ENCODE measurements at regions not wholly inside any gene's neighbourhood (a gene's known extent, or its start where the extent isn't known, plus 50 kb on each side); places are given as distances from the start of the nearest gene placed in this dataset.

- POLR2A ChIA-PET, result no interaction called here
- DNase-seq (ENCODE audit: low read depth, low spot score), result no peak
- no peak overlapping the region for H3K4me3 ChIP-seq (ENCODE audit: low read depth, low read length)
- no peak for TF ChIP-seq CTCF (IDR thresholded peaks at IDR 0.05; ENCODE audit: insufficient read depth, low read length, missing control alignments)
- CTCF ChIA-PET, result no interaction called here
These were observed 701.0 kb downstream of the DCDC2C start for GRCh38 chr2:4404363-4404762.

- no peak for DNase-seq (ENCODE audit: low read depth, low spot score)
- POLR2A ChIA-PET, result no interaction called here
- no peak overlapping the region for H3K4me3 ChIP-seq (ENCODE audit: low read depth, low read length)
- CTCF ChIA-PET, result no interaction called here
- no peak for TF ChIP-seq CTCF (IDR thresholded peaks at IDR 0.05; ENCODE audit: insufficient read depth, low read length, missing control alignments)
These were observed 704.9 kb downstream of the DCDC2C start for GRCh38 chr2:4408321-4408720.

DNA sequence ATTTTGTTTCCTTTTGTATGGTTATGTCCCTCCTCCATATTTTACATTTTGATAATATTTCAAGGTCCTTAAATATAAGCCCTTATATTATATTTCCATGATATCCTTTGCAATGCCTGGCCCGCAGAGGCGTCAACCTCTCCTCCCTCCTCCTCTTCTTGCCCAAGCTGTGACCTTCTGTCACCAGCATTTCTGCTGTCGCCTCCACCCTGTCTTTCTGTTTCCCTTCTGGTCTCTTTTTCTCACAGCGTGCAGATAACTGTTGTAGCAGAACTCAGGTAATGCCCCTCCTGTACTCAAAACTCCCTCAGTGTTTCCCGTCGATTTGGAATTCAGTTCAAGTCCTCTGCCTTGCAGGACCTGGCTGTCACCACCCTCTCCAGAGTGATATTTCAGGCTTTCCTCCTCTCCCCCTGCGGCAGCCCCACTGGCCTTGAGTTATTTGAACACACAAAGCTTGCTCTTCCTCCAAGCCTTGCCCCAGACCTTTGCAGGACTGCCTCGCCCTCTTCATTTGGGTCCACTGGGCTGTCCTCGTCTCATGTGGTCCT lies 709.3 kb downstream of the DCDC2C start:
- DNase-seq (ENCODE audit: low read depth, low spot score), result no peak
- POLR2A ChIA-PET, result no interaction called here
- CTCF ChIA-PET, result no interaction called here
- no peak for TF ChIP-seq CTCF (IDR thresholded peaks at IDR 0.05; ENCODE audit: insufficient read depth, low read length, missing control alignments)
- no peak overlapping the region for H3K4me3 ChIP-seq (ENCODE audit: low read depth, low read length)

DNA sequence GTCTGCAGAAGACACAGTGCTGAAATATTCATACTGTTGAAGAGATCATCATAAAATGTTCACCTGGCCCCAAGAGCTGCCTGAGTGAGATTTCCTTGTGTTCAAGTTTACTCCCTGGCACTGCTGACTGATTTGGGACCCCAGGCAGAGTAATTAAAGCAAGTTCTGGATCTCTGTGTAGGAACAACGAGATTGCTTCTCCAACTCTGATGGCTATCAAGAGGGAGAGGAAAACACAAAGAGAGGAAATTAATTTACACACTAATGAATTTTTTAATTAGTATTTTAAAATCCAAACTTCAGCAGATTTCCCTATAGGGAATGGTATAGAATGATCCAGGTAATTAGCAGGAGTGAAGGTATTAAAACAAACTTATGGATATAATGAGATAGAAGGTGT lies 711.8 kb downstream of the DCDC2C start:
- H3K4me3 ChIP-seq (ENCODE audit: low read depth, low read length), result no peak overlapping the region
- ChIA-PET POLR2A (no interaction called here), CTCF (no interaction called here)
- no peak for TF ChIP-seq CTCF (IDR thresholded peaks at IDR 0.05; ENCODE audit: insufficient read depth, low read length, missing control alignments)
- DNase-seq (ENCODE audit: low read depth, low spot score), result no peak

DNA sequence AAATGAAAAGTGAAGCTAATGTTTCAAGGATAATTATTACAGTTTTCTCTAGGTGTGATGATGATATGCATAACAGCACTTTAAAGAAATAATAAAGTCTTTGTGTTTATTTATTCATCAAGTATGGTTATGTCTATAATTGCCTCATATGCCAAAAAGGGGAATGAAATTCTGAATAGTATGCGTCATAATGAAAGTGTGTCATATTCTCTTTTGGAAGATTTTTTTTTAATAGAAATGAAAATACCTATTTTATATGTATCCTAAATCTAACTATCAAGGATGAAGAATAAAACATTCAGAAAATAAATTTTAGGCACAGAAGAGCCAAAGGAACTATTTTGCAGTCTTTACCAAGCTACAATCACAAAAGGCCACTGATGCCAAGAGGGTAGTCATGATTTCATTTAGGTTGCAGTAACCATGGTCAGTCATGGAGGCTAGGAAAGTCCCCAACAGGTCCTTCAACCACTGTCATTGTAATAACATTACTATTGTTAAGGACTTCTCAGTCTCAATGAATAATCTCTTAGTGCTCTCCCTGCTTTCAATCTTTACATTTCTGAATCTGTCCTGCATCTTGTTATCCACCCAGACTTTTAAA lies 712.5 kb downstream of the DCDC2C start:
- DNase-seq (ENCODE audit: low read depth, low spot score), result no peak
- ChIA-PET CTCF (no interaction called here), POLR2A (no interaction called here)
- no peak overlapping the region for H3K4me3 ChIP-seq (ENCODE audit: low read depth, low read length)
- no peak for TF ChIP-seq CTCF (IDR thresholded peaks at IDR 0.05; ENCODE audit: insufficient read depth, low read length, missing control alignments)

DNA sequence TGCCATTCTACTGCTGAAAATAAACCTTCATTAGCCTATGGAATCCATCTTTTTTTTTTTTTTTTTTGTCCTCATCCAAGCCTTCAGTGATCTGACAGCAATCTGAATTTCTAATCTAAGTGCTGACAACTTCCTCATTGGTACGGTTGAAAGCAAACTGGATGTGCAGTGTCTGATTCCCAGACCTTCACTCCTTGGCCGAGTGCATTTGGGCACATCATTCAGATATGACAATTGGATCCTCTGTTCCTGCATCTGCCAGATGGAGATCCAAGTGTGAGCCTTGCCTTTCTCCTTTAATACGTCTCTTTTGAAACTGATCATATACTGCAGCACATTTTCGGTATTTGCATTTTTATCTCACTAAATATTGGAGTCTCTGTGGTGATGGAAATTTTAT lies 713.1 kb downstream of the DCDC2C start:
- no peak overlapping the region for H3K4me3 ChIP-seq (ENCODE audit: low read depth, low read length)
- no peak for TF ChIP-seq CTCF (IDR thresholded peaks at IDR 0.05; ENCODE audit: insufficient read depth, low read length, missing control alignments)
- CTCF ChIA-PET, result no interaction called here
- no peak for DNase-seq (ENCODE audit: low read depth, low spot score)
- POLR2A ChIA-PET, result no interaction called here

Measured in AG04449 (cell line).